ENCODE measurements at regions not wholly inside any gene's neighbourhood (a gene's known extent, or its start where the extent isn't known, plus 50 kb on each side); places are given as distances from the start of the nearest gene placed in this dataset.

DNA sequence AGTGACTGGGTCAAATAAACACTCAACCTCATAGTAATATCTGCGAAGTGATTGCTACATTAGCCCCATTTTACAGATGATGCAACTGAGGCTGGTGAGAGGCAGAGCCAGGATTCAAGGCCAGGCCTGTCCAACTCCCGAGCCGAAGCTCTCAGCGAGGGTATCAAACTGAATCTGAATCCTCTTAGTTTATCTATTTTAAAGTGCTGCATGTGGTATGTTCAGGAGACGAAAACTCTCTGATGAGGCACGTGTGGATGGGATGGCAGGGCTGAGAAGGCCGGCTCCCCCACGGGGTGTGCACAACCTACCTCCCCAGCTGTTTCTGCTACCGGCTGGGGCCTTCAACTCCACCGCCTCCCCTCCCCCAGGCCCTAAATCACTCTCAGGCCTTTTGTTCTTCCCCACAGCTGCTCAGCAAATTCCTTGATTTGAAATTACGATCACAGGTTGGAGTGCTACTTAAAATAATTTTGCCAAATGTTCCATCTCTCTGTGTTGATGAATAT is 171.8 kb downstream of the TOMM20 start (continued):
- TF ChIP-seq, protein P1, sequence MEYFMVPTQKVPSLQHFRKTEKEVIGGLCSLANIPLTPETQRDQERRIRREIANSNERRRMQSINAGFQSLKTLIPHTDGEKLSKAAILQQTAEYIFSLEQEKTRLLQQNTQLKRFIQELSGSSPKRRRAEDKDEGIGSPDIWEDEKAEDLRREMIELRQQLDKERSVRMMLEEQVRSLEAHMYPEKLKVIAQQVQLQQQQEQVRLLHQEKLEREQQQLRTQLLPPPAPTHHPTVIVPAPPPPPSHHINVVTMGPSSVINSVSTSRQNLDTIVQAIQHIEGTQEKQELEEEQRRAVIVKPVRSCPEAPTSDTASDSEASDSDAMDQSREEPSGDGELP (IDR thresholded peaks at IDR 0.05; ENCODE audit: borderline replicate concordance, low read depth), result peak; percentile 93
- TF ChIP-seq NCOR1 (IDR thresholded peaks at IDR 0.05; ENCODE audit: borderline replicate concordance, low read length) (no peak), ZNF3 (CRISPR knock-in tag; IDR thresholded peaks at IDR 0.05) (no peak), JUND (CRISPR knock-in tag; IDR thresholded peaks at IDR 0.05) (no peak), PHF20 (CRISPR knock-in tag; IDR thresholded peaks at IDR 0.05) (no peak; the same call in 1 of the 2 replicates), RCOR2 (CRISPR knock-in tag; IDR thresholded peaks at IDR 0.05) (peak; percentile 98), ZNF800 (CRISPR knock-in tag; IDR thresholded peaks at IDR 0.05) (no peak), PRDM10 (CRISPR knock-in tag; IDR thresholded peaks at IDR 0.05; ENCODE audit: low read depth) (no peak; the same call in 1 of the 2 replicates), FIP1L1 (IDR thresholded peaks at IDR 0.05; ENCODE audit: borderline replicate concordance, insufficient read depth, low read depth, low read length) (no peak), ZBTB34 (CRISPR knock-in tag; IDR thresholded peaks at IDR 0.05) (no peak), SIX1 (CRISPR knock-in tag; IDR thresholded peaks at IDR 0.05; ENCODE audit: borderline replicate concordance) (no peak), ZNF607 (CRISPR knock-in tag; IDR thresholded peaks at IDR 0.05; ENCODE audit: borderline replicate concordance) (no peak), SIN3B (IDR thresholded peaks at IDR 0.05; ENCODE audit: low read length) (no peak), RXRB (CRISPR knock-in tag; IDR thresholded peaks at IDR 0.05; ENCODE audit: borderline replicate concordance) (no peak), ZNF614 (CRISPR knock-in tag; IDR thresholded peaks at IDR 0.05; ENCODE audit: borderline replicate concordance) (no peak), HCFC1 (IDR thresholded peaks at IDR 0.05; ENCODE audit: low read depth, low read length) (no peak), MNT (IDR thresholded peaks at IDR 0.05) (no peak), JUN (CRISPR knock-in tag; IDR thresholded peaks at IDR 0.05) (no peak)
- TF ChIP-seq, protein P2, sequence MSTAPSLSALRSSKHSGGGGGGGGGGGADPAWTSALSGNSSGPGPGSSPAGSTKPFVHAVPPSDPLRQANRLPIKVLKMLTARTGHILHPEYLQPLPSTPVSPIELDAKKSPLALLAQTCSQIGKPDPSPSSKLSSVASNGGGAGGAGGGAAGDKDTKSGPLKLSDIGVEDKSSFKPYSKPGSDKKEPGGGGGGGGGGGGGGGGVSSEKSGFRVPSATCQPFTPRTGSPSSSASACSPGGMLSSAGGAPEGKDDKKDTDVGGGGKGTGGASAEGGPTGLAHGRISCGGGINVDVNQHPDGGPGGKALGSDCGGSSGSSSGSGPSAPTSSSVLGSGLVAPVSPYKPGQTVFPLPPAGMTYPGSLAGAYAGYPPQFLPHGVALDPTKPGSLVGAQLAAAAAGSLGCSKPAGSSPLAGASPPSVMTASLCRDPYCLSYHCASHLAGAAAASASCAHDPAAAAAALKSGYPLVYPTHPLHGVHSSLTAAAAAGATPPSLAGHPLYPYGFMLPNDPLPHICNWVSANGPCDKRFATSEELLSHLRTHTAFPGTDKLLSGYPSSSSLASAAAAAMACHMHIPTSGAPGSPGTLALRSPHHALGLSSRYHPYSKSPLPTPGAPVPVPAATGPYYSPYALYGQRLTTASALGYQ (CRISPR knock-in tag; IDR thresholded peaks at IDR 0.05), result no peak
